ENCODE measurements at regions not wholly inside any gene's neighbourhood (a gene's known extent, or its start where the extent isn't known, plus 50 kb on each side); places are given as distances from the start of the nearest gene placed in this dataset.
A peak's percentile ranks its signal among the peaks of the same experiment; 100 is the strongest.

DNA sequence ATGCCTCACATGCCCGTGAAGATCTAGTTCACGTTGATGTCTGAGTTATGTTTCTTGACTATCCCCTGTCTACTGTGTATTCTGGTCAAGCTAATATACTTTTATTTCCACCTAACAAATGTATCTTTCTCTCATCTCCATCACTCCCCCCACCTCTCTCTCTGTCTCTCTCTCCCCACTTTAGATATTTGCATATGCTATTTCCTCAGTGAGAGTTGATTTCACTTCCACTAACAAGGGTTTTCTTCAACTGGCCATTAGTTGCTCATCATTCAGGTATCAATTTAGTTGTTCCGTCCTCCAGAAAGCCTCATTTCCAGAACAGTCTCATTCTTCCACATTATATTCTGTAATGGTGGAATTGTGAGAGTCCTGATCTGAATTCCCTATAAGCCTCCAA, 1777.8 kb upstream of the TENM3 start:
- no peak for DNase-seq (ENCODE audit: low spot score)

- DNase-seq (ENCODE audit: low spot score), result no peak
These were observed 1760.2 kb upstream of the TENM3 start for GRCh38 chr4:180483036-180483435.

DNA sequence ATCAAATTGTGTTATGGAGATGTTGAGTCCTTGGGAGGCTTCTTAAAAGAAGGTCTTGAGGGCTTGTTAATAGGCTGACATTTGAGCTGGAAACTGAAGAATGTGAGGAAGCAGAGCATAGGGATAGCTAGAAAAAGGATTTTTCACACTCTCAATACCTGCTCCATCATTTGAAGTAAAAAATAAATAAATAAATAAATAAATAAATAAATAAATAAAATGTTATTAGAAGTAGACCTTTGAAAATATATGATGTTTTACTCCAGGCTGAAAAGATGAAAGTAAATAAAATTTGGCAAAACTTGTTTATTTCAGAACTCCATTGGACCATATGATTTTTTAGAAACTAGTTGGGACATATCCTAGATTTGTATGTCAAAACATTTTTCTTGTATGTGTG, 1757.8 kb upstream of the TENM3 start:
- DNase-seq (ENCODE audit: low spot score), result no peak

- no peak for DNase-seq (ENCODE audit: low spot score)
These were observed 1756.9 kb upstream of the TENM3 start for GRCh38 chr4:180486342-180486741.

DNA sequence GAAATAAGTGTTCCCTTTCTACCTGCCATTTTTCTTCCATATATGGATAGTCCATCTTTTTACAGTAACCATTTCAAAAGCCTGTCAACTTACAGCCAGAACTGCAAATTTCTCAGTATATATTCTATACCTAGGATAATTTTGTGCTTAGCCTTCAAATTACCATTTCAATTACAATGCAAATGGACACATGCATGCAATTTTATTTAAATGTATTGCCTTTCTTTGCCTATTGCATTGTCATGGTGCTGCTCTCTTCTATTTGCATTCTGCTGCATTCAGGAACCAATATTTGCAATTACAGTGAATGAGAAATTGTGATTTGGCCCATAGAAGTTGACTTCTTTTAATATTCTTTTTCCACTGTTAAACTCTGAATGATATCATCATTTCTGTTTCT, 1753.4 kb upstream of the TENM3 start:
- no peak for DNase-seq (ENCODE audit: low spot score)

- DNase-seq (ENCODE audit: low spot score), result no peak
These were observed 1752.0 kb upstream of the TENM3 start for GRCh38 chr4:180491210-180491609.

GRCh38 chr4:180493299-180493698, 1749.9 kb upstream of the TENM3 start:
- DNase-seq (ENCODE audit: low spot score), result no peak

GRCh38 chr4:180500154-180500553, 1743.0 kb upstream of the TENM3 start:
- DNase-seq (ENCODE audit: low spot score), result no peak

DNA sequence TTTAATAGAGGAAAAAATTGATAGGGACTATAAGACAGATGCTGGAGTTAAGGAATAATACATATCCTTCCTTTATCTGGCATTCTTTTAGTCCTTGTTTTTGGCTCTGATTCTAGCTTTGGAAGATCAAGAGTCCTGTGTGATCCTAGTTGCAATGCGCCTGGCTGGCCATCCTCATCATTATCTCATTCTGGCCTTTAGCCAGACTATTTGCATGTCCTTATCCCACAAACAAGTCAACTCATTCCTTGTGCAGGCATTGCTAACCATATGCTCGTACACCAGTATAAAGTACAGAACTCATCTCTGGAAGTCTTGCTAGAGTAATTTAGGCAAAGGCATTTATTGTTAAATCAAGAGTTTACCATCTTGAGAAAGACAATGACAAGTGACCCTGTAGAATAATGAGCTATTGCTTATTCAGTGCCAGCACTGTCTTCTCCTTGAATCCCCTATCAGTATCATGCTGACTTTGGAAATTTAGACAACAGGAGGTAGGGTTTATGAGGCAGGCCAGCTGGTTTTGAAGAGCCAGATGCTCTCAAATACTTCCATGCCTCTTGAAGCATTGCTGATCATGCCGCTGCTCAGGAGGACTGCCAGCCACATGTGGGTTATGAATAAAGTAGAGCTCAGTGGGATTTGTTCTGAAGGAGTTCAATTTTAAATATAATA, 1730.3 kb upstream of the TENM3 start:
- peak; percentile 17 for DNase-seq (ENCODE audit: low spot score)

GRCh38 chr4:180518906-180519305, 1724.3 kb upstream of the TENM3 start:
- no peak for DNase-seq (ENCODE audit: low spot score)

DNA sequence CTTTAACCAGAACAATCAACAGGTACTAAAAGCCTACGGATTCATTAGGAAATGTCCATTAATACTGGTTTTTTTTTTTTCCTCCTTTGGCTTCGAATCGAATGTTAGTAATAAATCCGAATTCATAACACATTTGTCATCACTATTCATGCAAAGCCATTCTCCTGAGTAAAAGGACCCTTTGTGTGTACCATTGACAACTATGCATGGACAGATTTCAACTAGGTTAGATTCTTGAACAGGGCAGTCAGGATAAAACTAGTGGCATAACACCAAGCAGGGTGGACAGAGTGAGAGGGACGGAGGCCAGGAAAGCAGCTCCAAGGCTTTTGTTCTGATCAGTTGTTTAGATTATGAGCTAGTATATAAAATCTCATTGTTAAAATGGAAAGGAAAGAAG, 1722.0 kb upstream of the TENM3 start:
- DNase-seq (ENCODE audit: low spot score), result no peak

DNA sequence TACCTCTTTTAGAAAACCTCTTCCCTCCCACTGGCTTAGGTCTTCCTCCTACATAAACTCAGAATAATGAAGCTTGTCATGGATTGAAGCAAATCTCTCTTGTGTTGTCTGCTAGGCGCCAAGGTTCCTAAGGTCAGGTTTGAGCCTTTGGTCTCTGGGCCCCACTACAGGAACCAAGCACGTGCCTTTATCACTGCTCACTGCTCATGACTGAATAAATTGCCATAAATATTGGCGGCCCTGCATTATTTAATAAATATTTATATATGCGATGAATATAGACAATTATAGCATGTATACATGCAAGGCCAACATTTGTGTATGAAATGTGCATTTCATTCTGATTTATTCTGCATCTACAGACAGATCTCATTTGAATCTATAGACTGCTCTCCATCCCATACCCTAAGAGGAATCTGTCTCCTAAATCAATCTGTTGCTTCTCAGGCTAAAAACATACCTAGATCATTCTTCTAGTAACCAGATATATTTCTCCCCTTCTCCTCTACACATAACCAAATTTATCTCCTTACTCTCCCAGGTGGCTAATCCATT, 1717.6 kb upstream of the TENM3 start:
- DNase-seq (ENCODE audit: low spot score), result no peak

DNA sequence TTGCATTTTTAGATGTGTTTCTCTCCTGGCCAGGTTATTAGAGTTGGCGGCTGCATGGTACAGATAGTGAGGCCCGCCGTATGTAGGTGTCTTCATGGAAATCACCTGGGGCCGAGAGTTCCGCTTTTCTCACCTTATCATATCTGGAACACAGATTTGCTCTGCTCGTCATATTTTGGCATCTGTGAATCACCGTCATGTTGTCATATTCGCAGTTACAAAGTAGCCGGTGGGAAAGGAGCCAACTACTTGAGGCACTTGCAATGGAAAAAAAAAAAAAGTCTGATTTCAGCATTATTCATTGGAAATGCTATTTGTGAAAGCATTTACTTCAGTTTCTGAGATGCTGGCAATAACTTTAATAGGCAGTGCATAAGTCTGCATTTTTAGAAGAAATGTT, 1715.2 kb upstream of the TENM3 start:
- no peak for DNase-seq (ENCODE audit: low spot score)

GRCh38 chr4:180530787-180531186, 1712.4 kb upstream of the TENM3 start:
- no peak for DNase-seq (ENCODE audit: low spot score)

- DNase-seq (ENCODE audit: low spot score), result no peak
These were observed 1710.5 kb upstream of the TENM3 start for GRCh38 chr4:180532691-180533090.

GRCh38 chr4:180538384-180539057, 1704.7 kb upstream of the TENM3 start:
- no peak for DNase-seq (ENCODE audit: low spot score)

- DNase-seq (ENCODE audit: low spot score), result no peak
These were observed 1703.9 kb upstream of the TENM3 start for GRCh38 chr4:180539284-180539683.

DNA sequence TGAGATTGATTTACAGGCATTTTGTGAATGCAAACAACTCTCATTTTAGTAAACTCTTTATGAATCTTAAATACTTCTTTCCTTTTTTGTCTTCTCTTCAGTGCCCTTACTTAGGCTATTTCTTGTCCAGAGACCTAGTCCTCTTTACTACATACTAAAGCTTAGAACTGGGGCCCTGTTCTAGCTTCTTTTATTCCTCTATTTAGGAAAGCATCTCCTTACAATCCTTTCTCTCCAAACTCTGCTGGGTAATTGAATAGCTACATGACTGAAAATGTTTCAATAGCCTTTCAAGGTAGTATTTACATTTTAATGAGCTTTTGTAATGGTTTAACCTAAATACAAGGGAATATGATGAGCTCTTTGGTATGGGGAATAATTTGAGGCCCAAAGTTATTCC, 1701.5 kb upstream of the TENM3 start:
- no peak for DNase-seq (ENCODE audit: low spot score)

- peak; percentile 66 for DNase-seq (ENCODE audit: low spot score)
These were observed 1700.6 kb upstream of the TENM3 start for GRCh38 chr4:180542445-180543100.

DNA sequence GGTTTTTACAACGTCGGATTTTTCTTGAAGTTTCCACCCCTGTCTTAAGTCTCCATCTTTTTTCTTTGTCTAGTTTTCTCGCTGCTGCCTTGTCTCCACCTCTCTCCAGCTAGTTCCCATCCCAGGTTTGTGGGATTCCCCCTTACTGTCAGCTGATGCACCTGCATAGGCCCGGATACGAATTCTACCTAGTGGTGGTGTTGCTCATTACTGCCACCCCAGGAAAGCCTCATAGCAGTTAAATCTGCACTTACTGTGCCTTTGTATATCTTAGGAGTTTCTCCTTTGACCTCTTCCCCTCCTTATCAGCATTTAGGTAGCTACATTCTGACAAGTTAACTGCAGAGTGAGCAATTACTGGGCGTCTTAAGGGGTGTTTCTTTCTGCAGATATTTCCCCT, 1693.1 kb upstream of the TENM3 start:
- DNase-seq (ENCODE audit: low spot score), result no peak

DNA sequence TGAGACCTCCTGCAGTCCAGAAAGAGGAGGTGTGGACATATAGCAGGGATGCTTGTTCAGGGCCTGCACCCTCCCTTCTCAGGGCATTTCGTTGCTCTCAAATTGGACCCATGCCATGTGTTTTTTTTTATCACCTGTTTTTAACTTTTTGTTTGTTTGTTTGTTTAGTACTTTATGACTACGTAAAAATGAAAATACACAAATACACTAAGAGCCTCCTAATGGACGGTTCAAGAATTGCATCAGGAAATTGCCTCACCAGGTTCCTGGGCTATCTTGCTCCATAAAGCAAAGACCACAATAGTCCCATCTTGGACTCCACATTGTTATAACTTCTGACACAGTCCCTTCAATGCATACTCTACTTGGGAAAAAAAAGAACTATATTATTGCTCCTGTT, 1685.9 kb upstream of the TENM3 start:
- no peak for DNase-seq (ENCODE audit: low spot score)

- DNase-seq (ENCODE audit: low spot score), result no peak
These were observed 1685.3 kb upstream of the TENM3 start for GRCh38 chr4:180557950-180558349.

DNA sequence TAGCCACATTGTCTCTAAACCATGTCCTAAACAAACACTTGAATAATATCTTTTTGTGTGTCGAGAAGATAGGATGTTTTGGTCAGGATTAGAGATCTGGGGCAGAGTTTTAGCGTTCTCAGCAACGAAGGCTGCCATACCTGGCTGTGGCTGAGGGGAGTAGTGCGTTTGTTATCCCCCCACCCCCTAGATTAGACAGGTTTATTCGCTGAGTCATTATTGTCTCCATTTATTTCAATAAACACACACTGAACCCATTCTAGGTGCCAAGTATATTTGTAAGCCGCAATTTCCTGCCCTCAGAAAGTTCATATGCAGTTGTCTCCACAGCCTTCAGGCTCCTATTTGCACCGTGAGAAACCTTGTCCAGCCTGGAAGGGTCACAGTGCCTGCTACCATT, 1684.8 kb upstream of the TENM3 start:
- DNase-seq (ENCODE audit: low spot score), result no peak

Measured in umbilical cord (tissue), 1 donor.